Gastrocnemius medialis (tissue), 4 donors: ENCODE measurements at regions not wholly inside any gene's neighbourhood (a gene's known extent, or its start where the extent isn't known, plus 50 kb on each side); places are given as distances from the start of the nearest gene placed in this dataset.

Experiments
- ATAC-seq, 2 donors: fragments of 150-250 bp; one replicate each; pipeline ENCODE4 v1.9.1; 2016
- DNase-seq, 2 donors: peaks; one replicate each; pipeline ENCODE4 v3.0.0-alpha.2; 2019
- H3K27ac ChIP-seq, 4 donors: fragments of 200-600 bp; sonication (generic); 1 replicate in 1 of 4; 2 replicates in 3 of 4; pipeline ENCODE4 v1.5.1; 2016 to 2018; ENCODE audit warnings: mild to moderate bottlenecking in 2 of 4, moderate library complexity in 1 of 4
- H3K27me3 ChIP-seq, 3 donors: fragments of 200-600 bp; sonication (generic) in 2 of 3; 1 replicate in 1 of 3; 2 replicates in 2 of 3; pipeline versions ENCODE4 v1.5.1 to v1.6.0; 2016 to 2019; ENCODE audit warnings: mild to moderate bottlenecking in 1 of 3, moderate library complexity in 1 of 3
- H3K36me3 ChIP-seq, 2 donors: fragments of 200-600 bp; sonication (generic) in 1 of 2; one replicate each; pipeline ENCODE4 v1.5.1; 2017 to 2018
- H3K4me1 ChIP-seq, 2 donors: fragments of 200-600 bp; sonication (generic) in 1 of 2; one replicate each; pipeline ENCODE4 v1.5.1; 2016 to 2017; ENCODE audit warnings: mild to moderate bottlenecking in 2 of 2
- H3K4me3 ChIP-seq, 4 donors: fragments of 200-600 bp; sonication (generic) in 3 of 4; 1 replicate in 1 of 4; 2 replicates in 3 of 4; pipeline ENCODE4 v1.5.1; 2016 to 2019; ENCODE audit warnings: mild to moderate bottlenecking in 2 of 4
- H3K9me3 ChIP-seq, 3 donors: fragments of 200-600 bp; sonication (generic) in 2 of 3; 1 replicate in 1 of 3; 2 replicates in 2 of 3; pipeline ENCODE4 v1.5.1; 2016 to 2019
- POLR2A ChIP-seq, 2 donors: fragments of 450-650 bp; IDR thresholded peaks; one replicate each; pipeline ENCODE4 v1.6.1; 2017; ENCODE audit warnings: antibody characterized with exemption in 2 of 2, mild to moderate bottlenecking in 2 of 2, moderate library complexity in 2 of 2
- in situ Hi-C, 4 donors: fragments of 200-750 bp; cut with MboI; loops; one replicate each; pipeline versions ENCODE4 v1.15.0 to v1.8.0; 2017; ENCODE audit warnings: low sequenced_read_pairs in 4 of 4
- intact Hi-C: fragments of 100-400 bp; cut with DNase I; formaldehyde crosslinking; loops from one replicate; pipeline ENCODE4 v1.15.1; 2023; ENCODE audit warnings: low total_unique reads
- TF ChIP-seq, protein P1 (sequence below), 5 experiments: fragments of 450-650 bp in 3 of 5; fragments of 200-600 bp in 2 of 5; sonication (generic) in 2 of 5; IDR thresholded peaks in 4 of 5; conservative IDR thresholded peaks in 1 of 5; 1 replicate in 4 of 5; 2 replicates in 1 of 5; pipeline ENCODE4 v1.5.1; 2016 to 2019; ENCODE audit warnings: antibody characterized with exemption in 5 of 5, mild to moderate bottlenecking in 3 of 5, moderate library complexity in 3 of 5

DNA sequence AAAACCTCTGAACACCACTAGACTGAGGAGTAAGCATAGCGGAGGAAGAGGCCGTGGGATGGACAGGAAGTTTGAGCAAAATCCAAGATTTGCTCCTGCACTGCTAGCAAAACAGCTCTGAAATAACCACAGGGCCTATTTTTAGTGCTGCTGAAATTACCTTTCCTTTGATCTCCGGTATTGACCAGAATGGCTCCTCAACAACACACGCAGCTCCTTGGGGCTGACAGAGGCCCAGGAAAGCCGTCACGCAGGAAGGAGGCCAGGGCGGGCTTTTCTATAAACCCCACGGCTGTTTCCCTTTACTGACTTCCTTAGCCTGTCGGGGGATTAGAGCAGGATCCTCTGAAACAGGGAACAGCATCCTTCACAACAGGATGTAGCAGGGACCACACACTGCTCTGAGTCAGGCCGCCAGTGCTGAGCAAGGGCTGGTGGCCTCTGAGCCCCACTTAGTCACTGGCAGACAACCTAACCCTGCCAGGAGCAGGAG lies 80.8 kb upstream of the LCLAT1 start:
- H3K36me3 ChIP-seq = no peaks in the 10 kb centered on the region
- ATAC-seq = no peak
- H3K27ac ChIP-seq = peak overlapping the region in 3 of 4 donors; percentile 10 to 16 (median 13)
- TF ChIP-seq, protein P1, sequence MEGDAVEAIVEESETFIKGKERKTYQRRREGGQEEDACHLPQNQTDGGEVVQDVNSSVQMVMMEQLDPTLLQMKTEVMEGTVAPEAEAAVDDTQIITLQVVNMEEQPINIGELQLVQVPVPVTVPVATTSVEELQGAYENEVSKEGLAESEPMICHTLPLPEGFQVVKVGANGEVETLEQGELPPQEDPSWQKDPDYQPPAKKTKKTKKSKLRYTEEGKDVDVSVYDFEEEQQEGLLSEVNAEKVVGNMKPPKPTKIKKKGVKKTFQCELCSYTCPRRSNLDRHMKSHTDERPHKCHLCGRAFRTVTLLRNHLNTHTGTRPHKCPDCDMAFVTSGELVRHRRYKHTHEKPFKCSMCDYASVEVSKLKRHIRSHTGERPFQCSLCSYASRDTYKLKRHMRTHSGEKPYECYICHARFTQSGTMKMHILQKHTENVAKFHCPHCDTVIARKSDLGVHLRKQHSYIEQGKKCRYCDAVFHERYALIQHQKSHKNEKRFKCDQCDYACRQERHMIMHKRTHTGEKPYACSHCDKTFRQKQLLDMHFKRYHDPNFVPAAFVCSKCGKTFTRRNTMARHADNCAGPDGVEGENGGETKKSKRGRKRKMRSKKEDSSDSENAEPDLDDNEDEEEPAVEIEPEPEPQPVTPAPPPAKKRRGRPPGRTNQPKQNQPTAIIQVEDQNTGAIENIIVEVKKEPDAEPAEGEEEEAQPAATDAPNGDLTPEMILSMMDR (IDR thresholded peaks at IDR 0.05 in 4 of 5, conservative IDR thresholded peaks at IDR 0.05 in 1 of 5) = no peak
- no peak for TF ChIP-seq POLR2A (IDR thresholded peaks at IDR 0.05)
- DNase-seq = no peak
- peaks cover 0 to 7% of the 10 kb centered on the region in 2 donors for H3K4me1 ChIP-seq
- H3K4me3 ChIP-seq = no peak overlapping the region
- H3K9me3 ChIP-seq = no peaks in the 10 kb centered on the region
- intact Hi-C loops (no loop called here), in situ Hi-C loops (no loop called here)
- no peaks in the 10 kb centered on the region for H3K27me3 ChIP-seq

DNA sequence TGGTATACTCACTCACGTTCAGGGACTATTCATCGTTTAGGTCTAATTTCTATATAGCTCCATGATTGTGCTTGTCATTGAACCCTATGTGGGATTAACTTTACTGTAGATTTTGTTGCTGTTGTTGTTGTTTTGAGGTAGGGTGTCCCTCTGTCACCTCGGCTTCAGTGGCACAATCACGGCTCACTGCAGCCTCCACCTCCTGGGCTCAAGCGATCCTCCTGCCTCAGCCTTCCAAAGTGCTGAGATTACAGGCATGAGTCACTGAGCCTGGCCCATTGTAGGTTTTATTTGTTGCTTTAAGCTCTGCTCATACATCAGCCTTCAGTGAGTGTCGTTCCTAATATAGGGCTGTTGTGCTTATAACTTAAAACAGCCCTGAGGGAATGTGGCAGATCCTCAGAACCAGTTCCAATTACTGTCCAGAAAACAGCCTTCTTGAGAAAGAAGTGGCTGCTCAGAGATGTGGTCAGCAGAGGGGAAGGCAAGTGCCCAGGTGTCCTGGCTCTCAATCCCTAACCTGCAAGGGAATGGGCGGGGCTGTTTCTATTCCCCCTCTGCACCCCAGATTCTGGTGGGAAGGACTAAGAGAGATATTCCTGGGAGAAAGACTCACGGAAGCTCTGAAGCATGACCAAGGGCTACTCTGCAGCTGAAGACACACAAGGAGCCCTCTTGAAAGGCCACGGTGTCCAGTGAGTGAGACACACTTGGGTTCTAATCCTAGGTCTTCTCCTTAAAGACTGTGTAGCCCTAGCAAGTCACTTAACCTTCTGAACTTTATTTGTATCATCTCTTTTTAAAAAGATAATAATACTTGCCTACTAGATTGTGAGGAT lies 79.6 kb upstream of the LCLAT1 start:
- H3K4me1 ChIP-seq = peaks cover 0 to 2% of the 10 kb centered on the region in 2 donors
- no peak for TF ChIP-seq POLR2A (IDR thresholded peaks at IDR 0.05)
- TF ChIP-seq, protein P1 (IDR thresholded peaks at IDR 0.05 in 4 of 5, conservative IDR thresholded peaks at IDR 0.05 in 1 of 5) = no peak
- no peak overlapping the region for H3K4me3 ChIP-seq
- DNase-seq (no peak), ATAC-seq (no peak)
- H3K9me3 ChIP-seq = no peaks in the 10 kb centered on the region
- intact Hi-C loops (no loop called here), in situ Hi-C loops (no loop called here)
- no peaks in the 10 kb centered on the region for H3K36me3 ChIP-seq
- no peaks in the 10 kb centered on the region for H3K27me3 ChIP-seq
- no peak overlapping the region for H3K27ac ChIP-seq

DNA sequence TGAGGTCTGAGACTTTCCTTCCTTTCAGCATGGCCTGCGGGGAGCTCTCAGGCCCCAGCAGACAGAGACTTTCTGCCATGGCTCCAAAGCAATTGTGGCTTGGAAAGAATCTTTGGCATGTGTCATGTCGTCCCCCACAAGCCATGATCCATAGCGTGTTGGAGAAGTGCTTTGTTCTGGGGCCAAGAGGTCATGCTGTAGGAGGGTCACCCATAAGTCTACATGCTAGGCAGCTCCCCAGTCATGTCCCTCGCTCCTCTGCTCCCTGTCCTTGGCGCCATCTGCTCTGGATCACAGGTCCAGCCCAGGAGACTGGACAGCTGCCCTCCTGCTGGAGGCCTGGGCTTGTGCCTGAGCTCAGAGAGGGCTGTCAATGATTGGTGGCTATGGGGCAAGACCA lies 78.8 kb upstream of the LCLAT1 start:
- TF ChIP-seq, protein P1 (IDR thresholded peaks at IDR 0.05 in 4 of 5, conservative IDR thresholded peaks at IDR 0.05 in 1 of 5) = no peak
- no peak for TF ChIP-seq POLR2A (IDR thresholded peaks at IDR 0.05)
- Histone ChIP-seq H3K4me3 (no peak overlapping the region), H3K4me1 (no peaks in the 10 kb centered on the region), H3K27me3 (no peaks in the 10 kb centered on the region), H3K27ac (no peak overlapping the region), H3K36me3 (no peaks in the 10 kb centered on the region), H3K9me3 (no peaks in the 10 kb centered on the region)
- in situ Hi-C loops = no loop called here
- DNase-seq (no peak), ATAC-seq (no peak)
- intact Hi-C loops = no loop called here

DNA sequence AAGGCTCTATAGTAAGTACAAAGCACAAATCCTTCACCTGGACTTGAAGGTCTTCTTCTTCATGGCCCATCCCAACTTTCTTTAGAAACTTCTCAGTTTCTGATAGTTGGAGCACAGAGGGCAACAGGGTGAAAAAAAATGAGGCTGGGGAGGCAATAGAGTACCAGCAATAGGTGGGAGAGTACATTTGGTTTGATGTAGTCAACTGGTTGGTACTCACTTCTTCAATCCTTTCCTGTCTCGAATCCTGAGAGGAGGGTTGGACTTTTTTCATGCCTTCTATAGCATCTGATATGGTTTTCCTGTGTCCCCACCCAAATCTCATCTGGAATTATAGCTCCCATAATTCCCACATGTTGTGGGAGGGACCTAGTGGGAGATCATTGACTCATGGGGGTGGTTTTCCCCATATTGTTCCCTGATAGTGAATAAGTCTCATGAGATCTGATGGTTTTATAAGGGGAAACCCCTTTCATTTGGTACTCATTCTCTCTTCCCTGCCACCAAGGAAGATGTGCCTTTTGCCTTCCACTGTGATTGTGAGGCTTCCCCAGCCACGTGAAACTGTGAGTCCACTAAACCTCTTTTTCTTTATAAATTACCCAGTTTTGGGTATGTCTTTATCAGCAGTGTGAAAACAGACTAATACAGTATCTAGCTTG lies 75.9 kb upstream of the LCLAT1 start:
- H3K4me3 ChIP-seq = no peak overlapping the region
- no peaks in the 10 kb centered on the region for H3K27me3 ChIP-seq
- ATAC-seq (no peak), DNase-seq (no peak)
- H3K9me3 ChIP-seq = no peaks in the 10 kb centered on the region
- no peak overlapping the region for H3K27ac ChIP-seq
- TF ChIP-seq, protein P1 (IDR thresholded peaks at IDR 0.05 in 4 of 5, conservative IDR thresholded peaks at IDR 0.05 in 1 of 5) = no peak
- no peak for TF ChIP-seq POLR2A (IDR thresholded peaks at IDR 0.05)
- in situ Hi-C loops (no loop called here), intact Hi-C loops (no loop called here)
- no peaks in the 10 kb centered on the region for H3K36me3 ChIP-seq
- no peaks in the 10 kb centered on the region for H3K4me1 ChIP-seq
